ENCODE measurements at regions not wholly inside any gene's neighbourhood (a gene's known extent, or its start where the extent isn't known, plus 50 kb on each side); places are given as distances from the start of the nearest gene placed in this dataset.
"Not testable (repeated sequence)": the region's sequence is repeated elsewhere in the genome, so short reads cannot be mapped to it uniquely, and the experiment has no call there.

- not testable (repeated sequence) for H3K27ac Mint-ChIP-seq; H3K4me3 Mint-ChIP-seq; H3K9me3 Mint-ChIP-seq; H3K27me3 Mint-ChIP-seq (ENCODE audit: low read depth); H3K4me1 Mint-ChIP-seq (ENCODE audit: low read depth); DNase-seq (ENCODE audit: low spot score); H3K36me3 Mint-ChIP-seq (ENCODE audit: low read depth)
Measured at GRCh38 chr6:91052473-91053450, 465.9 kb upstream of the MAP3K7 start.

- no peaks in the 10 kb centered on the region for H3K4me1 Mint-ChIP-seq (ENCODE audit: low read depth)
- no peaks in the 10 kb centered on the region for H3K27me3 Mint-ChIP-seq (ENCODE audit: low read depth)
- H3K27ac Mint-ChIP-seq, result no peak overlapping the region
- DNase-seq (ENCODE audit: low spot score), result no peak
- no peaks in the 10 kb centered on the region for H3K36me3 Mint-ChIP-seq (ENCODE audit: low read depth)
- H3K4me3 Mint-ChIP-seq, result no peak overlapping the region
- no peaks in the 10 kb centered on the region for H3K9me3 Mint-ChIP-seq
Measured at GRCh38 chr6:91045161-91045560, 458.3 kb upstream of the MAP3K7 start.

- Mint-ChIP-seq H3K4me1 (ENCODE audit: low read depth) (no peaks in the 10 kb centered on the region), H3K27me3 (ENCODE audit: low read depth) (no peaks in the 10 kb centered on the region), H3K9me3 (no peaks in the 10 kb centered on the region), H3K36me3 (ENCODE audit: low read depth) (no peaks in the 10 kb centered on the region), H3K27ac (no peak overlapping the region), H3K4me3 (no peak overlapping the region)
- no peak for DNase-seq (ENCODE audit: low spot score)
Measured at GRCh38 chr6:91043751-91044150, 456.9 kb upstream of the MAP3K7 start.

GRCh38 chr6:91042656-91043055, 455.8 kb upstream of the MAP3K7 start:
- H3K4me1 Mint-ChIP-seq (ENCODE audit: low read depth), result no peaks in the 10 kb centered on the region
- no peaks in the 10 kb centered on the region for H3K27me3 Mint-ChIP-seq (ENCODE audit: low read depth)
- no peak overlapping the region for H3K27ac Mint-ChIP-seq
- no peak overlapping the region for H3K4me3 Mint-ChIP-seq
- no peak for DNase-seq (ENCODE audit: low spot score)
- no peaks in the 10 kb centered on the region for H3K36me3 Mint-ChIP-seq (ENCODE audit: low read depth)
- H3K9me3 Mint-ChIP-seq, result no peaks in the 10 kb centered on the region

GRCh38 chr6:91033964-91034363, 447.1 kb upstream of the MAP3K7 start:
- Mint-ChIP-seq H3K4me1 (ENCODE audit: low read depth) (no peaks in the 10 kb centered on the region), H3K4me3 (no peak overlapping the region), H3K9me3 (no peaks in the 10 kb centered on the region), H3K36me3 (ENCODE audit: low read depth) (no peaks in the 10 kb centered on the region), H3K27me3 (ENCODE audit: low read depth) (no peaks in the 10 kb centered on the region), H3K27ac (no peak overlapping the region)
- DNase-seq (ENCODE audit: low spot score), result no peak

- Mint-ChIP-seq H3K4me1 (ENCODE audit: low read depth) (no peaks in the 10 kb centered on the region), H3K27ac (no peak overlapping the region), H3K36me3 (ENCODE audit: low read depth) (no peaks in the 10 kb centered on the region), H3K4me3 (no peak overlapping the region), H3K9me3 (no peaks in the 10 kb centered on the region), H3K27me3 (ENCODE audit: low read depth) (no peaks in the 10 kb centered on the region)
- DNase-seq (ENCODE audit: low spot score), result no peak
Measured at GRCh38 chr6:91031581-91031980, 444.7 kb upstream of the MAP3K7 start.

GRCh38 chr6:91029211-91029610, 442.3 kb upstream of the MAP3K7 start:
- H3K27me3 Mint-ChIP-seq (ENCODE audit: low read depth), result no peaks in the 10 kb centered on the region
- no peak for DNase-seq (ENCODE audit: low spot score)
- no peaks in the 10 kb centered on the region for H3K4me1 Mint-ChIP-seq (ENCODE audit: low read depth)
- no peaks in the 10 kb centered on the region for H3K36me3 Mint-ChIP-seq (ENCODE audit: low read depth)
- H3K27ac Mint-ChIP-seq, result no peak overlapping the region
- no peaks in the 10 kb centered on the region for H3K9me3 Mint-ChIP-seq
- no peak overlapping the region for H3K4me3 Mint-ChIP-seq

- Mint-ChIP-seq H3K27me3 (ENCODE audit: low read depth) (no peaks in the 10 kb centered on the region), H3K36me3 (ENCODE audit: low read depth) (no peaks in the 10 kb centered on the region), H3K4me1 (ENCODE audit: low read depth) (no peaks in the 10 kb centered on the region), H3K9me3 (no peaks in the 10 kb centered on the region), H3K4me3 (no peak overlapping the region), H3K27ac (no peak overlapping the region)
- no peak for DNase-seq (ENCODE audit: low spot score)
Measured at GRCh38 chr6:91023529-91023928, 436.7 kb upstream of the MAP3K7 start.

GRCh38 chr6:91020744-91021143, 433.9 kb upstream of the MAP3K7 start:
- no peaks in the 10 kb centered on the region for H3K36me3 Mint-ChIP-seq (ENCODE audit: low read depth)
- no peak overlapping the region for H3K27ac Mint-ChIP-seq
- DNase-seq (ENCODE audit: low spot score), result no peak

GRCh38 chr6:91018586-91018985, 431.7 kb upstream of the MAP3K7 start:
- Mint-ChIP-seq H3K4me3 (no peak overlapping the region), H3K27me3 (ENCODE audit: low read depth) (no peaks in the 10 kb centered on the region), H3K9me3 (no peaks in the 10 kb centered on the region), H3K27ac (no peak overlapping the region), H3K36me3 (ENCODE audit: low read depth) (no peaks in the 10 kb centered on the region), H3K4me1 (ENCODE audit: low read depth) (no peaks in the 10 kb centered on the region)
- DNase-seq (ENCODE audit: low spot score), result no peak

More at GRCh38 chr6:91020744-91021143, 433.9 kb upstream of the MAP3K7 start:
- no peaks in the 10 kb centered on the region for H3K27me3 Mint-ChIP-seq (ENCODE audit: low read depth)
- no peaks in the 10 kb centered on the region for H3K4me1 Mint-ChIP-seq (ENCODE audit: low read depth)
- H3K9me3 Mint-ChIP-seq, result no peaks in the 10 kb centered on the region
- no peak overlapping the region for H3K4me3 Mint-ChIP-seq

GRCh38 chr6:91013511-91013910, 426.6 kb upstream of the MAP3K7 start:
- Mint-ChIP-seq H3K27ac (no peak overlapping the region), H3K27me3 (ENCODE audit: low read depth) (no peaks in the 10 kb centered on the region), H3K4me1 (ENCODE audit: low read depth) (no peaks in the 10 kb centered on the region), H3K36me3 (ENCODE audit: low read depth) (no peaks in the 10 kb centered on the region), H3K9me3 (no peaks in the 10 kb centered on the region), H3K4me3 (no peak overlapping the region)
- DNase-seq (ENCODE audit: low spot score), result no peak

- no peaks in the 10 kb centered on the region for H3K36me3 Mint-ChIP-seq (ENCODE audit: low read depth)
- H3K4me1 Mint-ChIP-seq (ENCODE audit: low read depth), result no peaks in the 10 kb centered on the region
- no peaks in the 10 kb centered on the region for H3K27me3 Mint-ChIP-seq (ENCODE audit: low read depth)
- DNase-seq (ENCODE audit: low spot score), result no peak
- H3K9me3 Mint-ChIP-seq, result no peaks in the 10 kb centered on the region
- no peak overlapping the region for H3K4me3 Mint-ChIP-seq
- H3K27ac Mint-ChIP-seq, result no peak overlapping the region
Measured at GRCh38 chr6:90997076-90997475, 410.2 kb upstream of the MAP3K7 start.

GRCh38 chr6:90993770-90994169, 406.9 kb upstream of the MAP3K7 start:
- H3K36me3 Mint-ChIP-seq (ENCODE audit: low read depth), result no peaks in the 10 kb centered on the region
- no peaks in the 10 kb centered on the region for H3K9me3 Mint-ChIP-seq
- DNase-seq (ENCODE audit: low spot score), result no peak
- H3K27me3 Mint-ChIP-seq (ENCODE audit: low read depth), result no peaks in the 10 kb centered on the region
- no peak overlapping the region for H3K27ac Mint-ChIP-seq
- H3K4me1 Mint-ChIP-seq (ENCODE audit: low read depth), result no peaks in the 10 kb centered on the region
- no peak overlapping the region for H3K4me3 Mint-ChIP-seq

GRCh38 chr6:90989763-90990162, 402.9 kb upstream of the MAP3K7 start:
- Mint-ChIP-seq H3K9me3 (no peaks in the 10 kb centered on the region), H3K4me3 (no peak overlapping the region), H3K4me1 (ENCODE audit: low read depth) (no peaks in the 10 kb centered on the region), H3K27ac (no peak overlapping the region), H3K36me3 (ENCODE audit: low read depth) (no peaks in the 10 kb centered on the region), H3K27me3 (ENCODE audit: low read depth) (no peaks in the 10 kb centered on the region)
- DNase-seq (ENCODE audit: low spot score), result no peak

- no peaks in the 10 kb centered on the region for H3K36me3 Mint-ChIP-seq (ENCODE audit: low read depth)
- H3K9me3 Mint-ChIP-seq, result no peaks in the 10 kb centered on the region
- H3K27me3 Mint-ChIP-seq (ENCODE audit: low read depth), result no peaks in the 10 kb centered on the region
- H3K27ac Mint-ChIP-seq, result no peak overlapping the region
- DNase-seq (ENCODE audit: low spot score), result no peak
- no peak overlapping the region for H3K4me3 Mint-ChIP-seq
- no peaks in the 10 kb centered on the region for H3K4me1 Mint-ChIP-seq (ENCODE audit: low read depth)
Measured at GRCh38 chr6:90984066-90984465, 397.2 kb upstream of the MAP3K7 start.
